Natural killer cell (primary cell): ENCODE measurements at regions not wholly inside any gene's neighbourhood (a gene's known extent, or its start where the extent isn't known, plus 50 kb on each side); places are given as distances from the start of the nearest gene placed in this dataset.
A peak's percentile ranks its signal among the peaks of the same experiment; 100 is the strongest.

Experiments
- ATAC-seq, 3 donors: fragments of 150-1000 bp in 2 of 3; fragments of 200-7000 bp in 1 of 3; cut with Tn5 transposase; 1 replicate in 1 of 3; 2 replicates in 2 of 3; pipeline ENCODE4 v1.10.0; 2021; ENCODE audit warnings: mild to moderate bottlenecking in 2 of 3, moderate library complexity in 2 of 3
- DNase-seq, 2 donors: peaks; one replicate each; pipeline versions ENCODE4 v3.0.0 to v3.0.0-alpha.2; 2013 to 2021; ENCODE audit warnings: mixed read lengths in 1 of 2
- H3K27ac ChIP-seq: one replicate; pipeline ENCODE4 v1.5.1; 2013; ENCODE audit warnings: mild to moderate bottlenecking, low read length
- H3K27me3 ChIP-seq: one replicate; pipeline ENCODE4 v1.6.1; 2013; ENCODE audit warnings: low read length; ENCODE audit not compliant: control insufficient read depth, insufficient read depth
- H3K36me3 ChIP-seq: one replicate; pipeline ENCODE4 v1.6.1; 2013; ENCODE audit warnings: low read length; ENCODE audit not compliant: control insufficient read depth, insufficient read depth
- H3K4me1 ChIP-seq: one replicate; pipeline ENCODE4 v1.6.1; 2013; ENCODE audit warnings: low read length; ENCODE audit not compliant: control insufficient read depth, insufficient read depth
- H3K4me3 ChIP-seq: one replicate; pipeline ENCODE4 v1.5.1; 2013; ENCODE audit warnings: low read length
- H3K9me3 ChIP-seq: one replicate; pipeline ENCODE4 v1.6.1; 2013; ENCODE audit warnings: low read length; ENCODE audit not compliant: control insufficient read depth, insufficient read depth
- H3K27ac Mint-ChIP-seq, 2 donors: one replicate each; pipeline ENCODE4 v1.8.0; 2022; ENCODE audit warnings: mild to moderate bottlenecking in 2 of 2, mixed read lengths in 2 of 2, moderate library complexity in 1 of 2
- H3K27me3 Mint-ChIP-seq, 2 donors: one replicate each; pipeline ENCODE4 v1.8.0; 2022; ENCODE audit warnings: low read depth in 2 of 2, mixed read lengths in 2 of 2
- H3K36me3 Mint-ChIP-seq: one replicate; pipeline ENCODE4 v1.8.0; 2022; ENCODE audit warnings: mixed read lengths
- H3K4me1 Mint-ChIP-seq, 2 donors: one replicate each; pipeline ENCODE4 v1.8.0; 2022; ENCODE audit warnings: mixed read lengths in 2 of 2
- H3K4me3 Mint-ChIP-seq: one replicate; pipeline ENCODE4 v1.8.0; 2022; ENCODE audit warnings: mild to moderate bottlenecking, moderate library complexity, mixed read lengths
- H3K9me3 Mint-ChIP-seq, 2 donors: one replicate each; pipeline ENCODE4 v1.8.0; 2022; ENCODE audit warnings: mixed read lengths in 2 of 2
- CTCF ChIP-seq: fragments of 200-600 bp; IDR thresholded peaks from one replicate; pipeline ENCODE4 v1.8.0; 2022; ENCODE audit warnings: antibody characterized with exemption
- WGBS: methylation state at CpG from one replicate; pipeline ENCODE4 v1.1.7; 2013; ENCODE audit warnings: missing lambda C conversion rate; ENCODE audit not compliant: insufficient coverage; 5-methylcytosine and 5-hydroxymethylcytosine counted together
- intact Hi-C: fragments of 100-400 bp; cut with micrococcal nuclease; formaldehyde crosslinking; loops from one replicate; pipeline ENCODE4 v1.14.2; 2022

- 7% methylated on average over 8 of the region's 10 CpGs for WGBS
- Histone ChIP-seq H3K9me3 (no peaks in the 10 kb centered on the region), H3K27me3 (no peaks in the 10 kb centered on the region), H3K4me3 (peak overlapping the region; percentile 62), H3K36me3 (peaks cover 10% of the 10 kb centered on the region), H3K27ac (peak overlapping the region; percentile 79), H3K4me1 (peaks cover 50% of the 10 kb centered on the region)
- peaks cover 26% of the 10 kb centered on the region for H3K36me3 Mint-ChIP-seq
- TF ChIP-seq CTCF, result no peak
- H3K27me3 Mint-ChIP-seq, result no peaks in the 10 kb centered on the region
- H3K9me3 Mint-ChIP-seq, result no peaks in the 10 kb centered on the region
- H3K4me1 Mint-ChIP-seq, result peaks cover 77 to 84% of the 10 kb centered on the region in 2 donors
- ATAC-seq (peak; percentile 69 to 79 (median 78)), DNase-seq (peak; percentile 15 to 52)
- intact Hi-C loops, result loop anchor here (1.0 to 5.0 kb wide), 4 partner anchors 12 to 109 kb away; no protein-coding TSS in a partner anchor
- peak overlapping the region; percentile 96 for H3K4me3 Mint-ChIP-seq
- H3K27ac Mint-ChIP-seq, result peak overlapping the region; percentile 80 to 89
Measured at GRCh38 chr14:22448035-22448904, 140.8 kb downstream of the DAD1 start.

GRCh38 chr14:22438742-22439141, 150.3 kb downstream of the DAD1 start:
- DNase-seq (no peak), ATAC-seq (no peak)
- peaks cover 51 to 66% of the 10 kb centered on the region in 2 donors for H3K4me1 Mint-ChIP-seq
- H3K4me3 ChIP-seq, result no peak overlapping the region
- H3K36me3 Mint-ChIP-seq, result no peaks in the 10 kb centered on the region
- H3K27me3 Mint-ChIP-seq, result no peaks in the 10 kb centered on the region
- H3K27ac ChIP-seq, result no peak overlapping the region
- no peak overlapping the region for H3K4me3 Mint-ChIP-seq
- no peak overlapping the region for H3K27ac Mint-ChIP-seq
- no peaks in the 10 kb centered on the region for H3K27me3 ChIP-seq
- H3K36me3 ChIP-seq, result no peaks in the 10 kb centered on the region
- no peak for TF ChIP-seq CTCF
- 89% methylated on average over 1 of the region's 3 CpGs for WGBS
- H3K9me3 ChIP-seq, result no peaks in the 10 kb centered on the region
- no peaks in the 10 kb centered on the region for H3K9me3 Mint-ChIP-seq
- intact Hi-C loops, result no loop called here
- peaks cover 23% of the 10 kb centered on the region for H3K4me1 ChIP-seq

- WGBS, result 39% methylated on average over 4 of the region's 6 CpGs
- H3K27ac Mint-ChIP-seq, result peak overlapping the region; percentile 89 to 93
Measured at GRCh38 chr14:22434901-22435550, 154.0 kb downstream of the DAD1 start.

More at GRCh38 chr14:22434901-22435550, 154.0 kb downstream of the DAD1 start:
- H3K27ac ChIP-seq, result peak overlapping the region; percentile 78
- H3K36me3 Mint-ChIP-seq, result no peaks in the 10 kb centered on the region
- H3K4me3 ChIP-seq, result no peak overlapping the region
- H3K36me3 ChIP-seq, result no peaks in the 10 kb centered on the region
- no peaks in the 10 kb centered on the region for H3K27me3 ChIP-seq
- DNase-seq, result peak in 1 of 2 donors; percentile 7
- no peaks in the 10 kb centered on the region for H3K27me3 Mint-ChIP-seq
- peak overlapping the region; percentile 71 for H3K4me3 Mint-ChIP-seq
- H3K4me1 Mint-ChIP-seq, result peaks cover 58 to 70% of the 10 kb centered on the region in 2 donors
- no peak for TF ChIP-seq CTCF
- H3K4me1 ChIP-seq, result peaks cover 37% of the 10 kb centered on the region
- ATAC-seq, result peak; percentile 76 to 89 (median 79)
- H3K9me3 Mint-ChIP-seq, result no peaks in the 10 kb centered on the region
- intact Hi-C loops, result loop anchor here (2.0 kb wide), 2 partner anchors 14 to 38 kb away; no protein-coding TSS in a partner anchor
- H3K9me3 ChIP-seq, result no peaks in the 10 kb centered on the region
